Stimulated activated CD8-positive, alpha-beta memory T cell treated with anti-CD3 and anti-CD28 coated beads, Interleukin-15, amount 100 ng/mL, for 24 hours (primary cell): ENCODE measurements at regions not wholly inside any gene's neighbourhood (a gene's known extent, or its start where the extent isn't known, plus 50 kb on each side); places are given as distances from the start of the nearest gene placed in this dataset.

Source experiments
- DNase-seq: peaks from one replicate; pipeline ENCODE4 v3.0.0-alpha.2; 2020; ENCODE audit warnings: low read depth

DNA sequence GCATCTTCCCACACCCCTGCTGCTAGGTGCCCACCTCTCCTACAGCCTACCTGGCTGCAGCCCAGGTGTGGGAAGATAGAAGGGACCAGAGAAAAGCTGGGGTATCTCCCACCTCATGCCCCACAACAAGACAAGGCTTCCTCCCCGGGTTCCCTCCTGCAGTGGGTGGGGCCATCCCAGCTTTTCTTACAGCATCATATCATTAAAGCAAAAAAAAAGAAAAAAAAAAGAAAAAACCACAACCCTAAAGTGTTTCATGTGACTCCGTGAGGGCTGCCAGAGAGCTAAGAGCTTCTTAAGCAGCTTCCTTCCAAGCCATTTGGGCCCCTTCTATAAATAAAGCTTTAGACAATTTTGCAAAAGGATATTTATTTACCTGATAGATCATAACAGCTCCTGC is 455.4 kb upstream of the TSHZ3 start:
- DNase-seq: no peak

DNA sequence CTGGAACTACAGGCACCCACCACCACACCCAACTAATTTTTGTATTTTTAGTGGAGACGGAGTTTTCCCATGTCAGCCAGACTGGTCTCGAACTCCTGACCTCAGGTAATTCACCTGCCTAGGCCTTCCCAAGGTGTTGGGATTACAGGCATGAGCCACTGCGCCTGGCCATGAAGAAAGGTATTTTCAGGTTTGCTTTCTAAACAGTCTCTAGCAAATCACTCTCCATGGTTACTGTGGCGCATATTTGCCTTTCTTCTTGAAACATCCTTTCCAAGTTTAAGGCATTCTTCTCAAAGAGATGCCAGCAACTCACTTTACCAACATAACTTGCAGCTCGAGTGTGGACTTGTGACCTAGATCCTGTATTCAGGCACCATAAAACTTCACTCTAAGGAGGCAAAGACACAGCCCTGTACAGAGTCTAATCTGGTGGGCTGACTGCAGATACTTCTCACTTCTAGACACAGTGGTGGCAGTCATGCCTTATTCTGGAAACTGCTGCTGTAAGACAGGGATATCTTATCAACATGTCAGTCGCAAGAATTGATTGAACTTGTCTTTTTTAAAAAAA is 461.4 kb upstream of the TSHZ3 start:
- DNase-seq: no peak

DNA sequence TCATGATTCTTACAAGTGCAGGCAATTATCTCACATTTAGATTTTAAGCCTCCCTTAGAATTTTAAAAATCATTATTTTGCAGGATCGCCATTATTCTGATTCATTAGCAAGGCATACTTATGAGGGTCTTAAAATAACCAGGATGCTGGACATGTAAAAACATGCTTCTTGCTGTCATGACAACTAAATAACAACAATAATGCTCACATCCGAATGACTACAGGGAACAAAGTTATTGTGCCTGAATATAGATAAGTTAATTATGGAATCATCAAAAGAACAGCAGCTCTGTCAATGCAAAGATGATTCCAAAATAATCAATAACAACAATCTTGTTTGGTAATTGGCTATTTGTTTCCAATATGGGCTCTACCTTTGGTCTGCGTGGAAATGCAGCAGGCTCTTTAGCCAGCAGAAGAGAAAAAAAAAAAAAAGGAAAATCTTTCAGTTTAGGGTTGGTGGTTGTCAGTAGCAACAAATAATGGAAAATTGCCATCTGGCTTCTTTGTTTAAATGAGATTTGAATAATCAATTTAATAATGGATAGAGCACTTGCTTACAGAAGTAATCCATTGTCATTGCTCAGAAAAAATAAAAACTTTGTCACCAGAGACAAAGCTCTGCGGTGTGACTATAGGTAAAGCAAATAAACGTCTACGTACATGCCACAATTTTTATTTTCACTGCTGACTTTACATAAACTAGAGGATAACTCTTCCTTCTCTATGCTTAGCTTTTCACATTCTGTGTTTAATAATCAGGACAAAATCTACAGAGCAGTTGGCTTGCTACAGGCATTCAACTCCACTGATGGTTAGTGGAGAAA is 468.9 kb upstream of the TSHZ3 start:
- no peak for DNase-seq

DNA sequence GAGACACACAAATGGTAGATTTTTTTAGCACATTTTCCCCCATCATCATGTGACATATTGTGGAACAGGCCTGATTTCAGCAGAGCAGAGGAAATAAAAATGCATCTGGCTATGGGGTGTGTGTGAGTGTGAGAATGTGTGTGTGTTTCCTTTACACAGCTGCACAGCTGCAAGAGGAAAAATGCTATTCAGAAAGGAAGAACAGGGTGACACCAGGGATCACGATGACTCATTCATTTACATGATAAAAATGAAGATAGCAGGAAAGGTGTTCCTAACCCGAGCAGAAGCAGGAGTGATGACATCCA is 469.5 kb upstream of the TSHZ3 start:
- DNase-seq: no peak

DNA sequence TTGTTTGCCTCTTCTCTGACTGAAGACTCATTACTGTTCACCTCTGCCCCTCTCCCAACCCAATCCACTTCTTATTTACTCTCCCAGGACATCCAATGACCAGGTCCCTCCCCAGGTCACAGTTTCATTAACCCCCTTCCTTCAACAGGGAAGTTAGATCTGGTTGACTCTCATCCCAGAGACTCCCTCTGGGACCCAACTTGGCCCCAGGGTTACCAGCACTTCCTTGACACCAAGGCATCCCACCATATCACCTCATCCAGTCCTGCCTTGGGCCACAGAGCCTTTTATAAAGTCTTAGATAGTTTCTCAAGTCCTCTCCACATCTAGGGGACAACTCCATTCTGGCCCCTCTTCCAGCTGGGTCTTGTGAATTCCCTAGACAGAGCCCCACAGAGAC is 470.6 kb upstream of the TSHZ3 start:
- DNase-seq: no peak

DNA sequence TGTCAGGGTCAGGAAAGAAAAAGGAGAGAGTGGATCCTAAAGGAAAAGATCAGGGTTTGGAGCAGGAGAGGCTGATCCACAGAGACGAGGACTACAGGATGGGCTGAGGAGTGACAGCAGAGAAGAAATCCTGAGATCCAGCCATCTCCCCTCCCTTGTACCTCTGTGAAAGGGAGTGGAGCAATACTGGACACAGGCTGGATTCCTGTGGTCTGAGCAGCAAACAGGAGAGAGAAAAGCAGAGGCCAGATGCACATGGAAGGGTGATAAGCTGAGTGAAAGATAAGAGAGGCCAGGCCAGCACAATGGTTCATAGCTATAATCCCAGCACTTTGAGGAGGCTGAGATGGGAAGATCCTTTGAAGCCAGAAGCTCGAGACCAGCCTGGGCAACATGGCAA is 472.1 kb upstream of the TSHZ3 start:
- DNase-seq: no peak

DNA sequence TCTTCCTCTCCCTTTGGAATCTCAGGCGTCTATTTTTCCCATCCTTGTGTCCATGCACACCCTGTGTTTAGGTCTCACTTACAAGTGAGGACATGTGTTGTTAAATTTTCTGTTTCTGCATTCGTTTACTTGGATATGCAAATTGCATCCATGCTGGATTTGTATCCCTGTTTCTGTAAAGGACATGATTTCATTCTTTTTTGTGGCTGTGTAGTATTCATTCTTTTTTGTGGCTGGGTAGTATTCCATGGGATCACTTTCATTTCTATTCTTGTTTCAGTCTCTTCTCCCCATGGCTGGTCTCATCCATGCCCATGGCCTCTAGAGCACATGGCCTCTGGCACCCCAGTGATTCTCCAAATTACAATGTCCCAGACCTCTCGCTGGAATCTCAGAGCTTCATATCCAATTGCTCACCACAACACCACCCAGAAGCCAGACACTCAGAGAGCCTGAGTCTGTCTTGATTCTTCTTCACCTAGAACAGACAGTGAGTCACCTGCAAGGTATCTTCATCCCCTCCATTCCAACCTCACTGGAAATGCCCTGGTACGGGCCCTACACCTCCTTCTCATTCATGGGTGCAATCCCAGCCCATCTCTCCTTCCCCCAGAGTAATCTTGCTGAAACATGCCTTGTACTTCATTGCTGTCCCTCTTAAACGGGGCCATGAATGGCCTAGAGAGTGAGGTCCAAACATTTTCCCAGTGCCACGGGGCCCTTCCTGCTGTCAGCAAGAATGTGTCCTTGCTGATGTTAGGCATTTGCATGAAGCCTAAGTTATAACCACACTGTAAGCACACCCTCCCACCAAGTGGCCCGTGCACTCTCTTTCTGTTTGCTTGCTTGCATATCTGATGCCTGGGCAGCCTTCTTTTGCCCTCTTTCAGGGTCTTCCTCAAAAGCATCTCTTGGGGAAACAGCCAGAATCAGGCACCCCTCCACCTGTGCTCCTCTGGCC is 476.2 kb upstream of the TSHZ3 start:
- DNase-seq: no peak

DNA sequence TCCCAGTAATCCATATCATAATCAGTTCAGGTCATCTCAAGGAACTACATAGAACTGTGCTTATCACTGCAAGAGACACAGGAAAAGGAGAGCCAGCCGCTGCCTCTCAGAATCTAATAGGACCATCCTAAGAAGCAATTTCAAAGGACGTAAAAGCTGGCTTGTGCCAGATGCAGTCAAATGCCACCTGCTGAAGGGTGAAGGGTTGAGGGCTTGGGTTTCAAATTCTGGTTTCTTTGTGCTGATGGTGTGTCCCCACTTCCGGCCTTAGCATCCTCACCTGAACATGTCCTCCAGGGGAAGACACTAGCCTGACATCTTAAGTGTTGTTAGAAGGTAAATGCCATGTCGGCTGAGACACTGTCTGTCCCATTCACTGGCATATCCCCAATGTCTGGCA is 477.1 kb upstream of the TSHZ3 start:
- DNase-seq: no peak

DNA sequence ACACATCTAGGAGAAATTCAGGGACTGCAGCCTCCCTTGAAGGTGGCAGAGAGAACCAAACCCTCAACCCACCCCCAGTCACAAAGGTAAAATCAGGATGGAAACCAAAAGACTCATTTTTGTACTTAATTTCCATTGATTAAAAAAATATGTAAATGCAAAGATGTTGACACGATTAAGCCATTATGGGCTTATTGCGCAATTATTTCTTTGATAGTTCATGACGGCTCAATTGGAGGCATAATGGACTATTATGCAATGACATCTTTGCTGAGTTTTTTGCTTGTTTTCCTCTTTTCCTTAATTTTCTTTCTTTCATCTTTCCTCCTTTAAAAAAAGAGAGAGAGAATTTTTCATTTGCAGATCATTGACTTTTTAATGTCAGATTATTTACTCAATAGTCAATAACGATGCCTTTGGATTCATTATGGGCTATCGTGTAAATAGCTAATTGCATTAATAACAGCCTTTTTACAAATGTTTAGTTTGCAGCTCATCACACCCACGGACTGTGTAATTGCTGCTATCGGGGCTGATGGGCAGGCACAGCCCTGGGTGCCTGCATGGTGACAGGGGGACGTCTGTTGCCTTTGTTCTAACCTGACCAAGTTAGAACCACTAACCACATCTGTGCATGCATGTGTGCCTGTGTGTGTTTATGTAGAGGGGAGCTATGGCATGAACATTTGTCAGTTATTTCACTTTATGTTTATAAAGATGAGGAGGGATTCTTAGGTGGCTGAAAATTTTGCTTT is 482.4 kb upstream of the TSHZ3 start:
- DNase-seq: no peak

DNA sequence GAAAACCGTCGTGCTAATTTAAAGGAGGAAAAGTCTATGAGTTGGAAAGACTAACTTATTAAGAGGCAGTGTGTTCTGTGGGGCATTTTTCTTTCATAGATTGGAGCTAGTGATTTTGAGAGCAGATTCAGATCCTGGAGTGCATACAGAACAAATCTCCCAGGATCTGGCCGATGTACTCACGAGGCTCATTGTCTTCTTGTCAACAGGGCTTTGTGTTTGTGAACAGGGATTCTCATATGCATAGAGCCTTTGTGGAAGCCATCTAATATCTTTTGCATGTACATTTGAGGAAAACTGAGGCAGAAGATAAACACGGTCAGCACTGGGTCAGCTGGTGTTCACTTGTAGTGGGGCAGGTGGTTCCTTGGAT is 482.9 kb upstream of the TSHZ3 start:
- no peak for DNase-seq

DNA sequence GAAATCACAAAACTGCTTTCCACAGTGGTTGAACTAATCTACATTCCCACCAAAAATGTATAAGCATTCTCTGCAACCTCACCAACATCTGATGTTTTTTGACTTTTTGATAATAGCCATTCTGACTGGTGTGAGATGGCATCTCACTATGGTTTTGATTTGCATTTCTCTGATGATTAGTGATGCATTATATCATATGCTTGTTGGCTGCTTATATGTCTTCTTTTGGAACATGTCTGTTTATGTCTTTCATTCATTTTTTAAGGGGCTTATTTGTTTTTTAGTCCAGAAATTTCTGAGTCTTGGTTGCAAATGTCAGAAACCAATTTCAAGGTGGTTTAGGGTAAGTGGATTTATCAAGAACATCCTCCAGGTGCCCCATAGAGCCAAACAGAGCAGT is 484.8 kb upstream of the TSHZ3 start:
- no peak for DNase-seq

DNA sequence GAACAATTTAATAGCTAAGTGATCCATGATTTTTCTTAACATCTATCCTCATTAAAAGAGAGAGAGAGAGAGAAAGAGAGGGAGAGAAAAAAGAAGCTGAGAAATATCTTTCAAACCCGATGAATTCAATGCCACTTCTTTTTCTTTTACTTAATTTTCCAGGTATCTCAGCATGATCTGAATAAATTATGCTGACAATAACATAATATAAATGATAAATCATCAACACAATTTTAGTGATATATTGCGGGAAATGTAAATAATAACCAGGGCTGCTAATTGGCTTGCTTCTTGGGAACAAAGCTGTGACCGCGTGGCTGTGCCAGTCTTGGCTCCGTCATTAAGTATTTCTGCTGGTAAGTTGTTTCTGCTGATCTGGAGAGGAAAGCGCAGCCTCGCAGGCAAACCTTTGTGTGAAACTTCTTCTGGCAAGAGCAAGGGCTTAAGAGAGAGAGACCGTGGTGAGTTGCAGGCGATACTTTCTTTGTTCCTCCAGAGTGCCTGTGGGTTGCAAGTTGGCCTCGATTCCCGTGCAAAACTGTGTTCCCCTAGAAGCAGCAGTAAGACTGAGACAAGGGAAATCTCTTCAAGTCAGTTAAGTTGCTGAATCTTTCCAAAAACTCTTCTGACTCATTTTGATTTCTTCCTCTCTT is 489.1 kb upstream of the TSHZ3 start:
- no peak for DNase-seq

DNA sequence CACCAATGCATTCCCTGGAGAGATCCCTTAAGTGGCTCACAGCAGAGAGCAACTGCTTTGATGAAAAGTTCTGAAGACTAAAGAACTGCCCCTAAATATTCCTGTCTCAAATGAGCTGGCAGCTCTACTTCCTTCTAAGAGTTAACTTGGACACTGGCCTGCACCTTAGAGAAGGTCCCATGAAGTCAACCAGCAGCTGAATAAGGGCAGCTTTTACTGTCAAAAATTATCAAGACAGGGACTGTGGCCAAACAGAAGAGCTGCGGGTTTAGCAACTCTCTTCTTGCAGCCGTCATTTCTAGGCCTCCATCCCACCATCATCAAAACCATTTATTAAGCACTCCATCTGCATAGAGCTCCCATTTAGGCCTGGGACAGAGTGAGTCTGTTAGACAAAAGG is 491.1 kb upstream of the TSHZ3 start:
- no peak for DNase-seq

DNA sequence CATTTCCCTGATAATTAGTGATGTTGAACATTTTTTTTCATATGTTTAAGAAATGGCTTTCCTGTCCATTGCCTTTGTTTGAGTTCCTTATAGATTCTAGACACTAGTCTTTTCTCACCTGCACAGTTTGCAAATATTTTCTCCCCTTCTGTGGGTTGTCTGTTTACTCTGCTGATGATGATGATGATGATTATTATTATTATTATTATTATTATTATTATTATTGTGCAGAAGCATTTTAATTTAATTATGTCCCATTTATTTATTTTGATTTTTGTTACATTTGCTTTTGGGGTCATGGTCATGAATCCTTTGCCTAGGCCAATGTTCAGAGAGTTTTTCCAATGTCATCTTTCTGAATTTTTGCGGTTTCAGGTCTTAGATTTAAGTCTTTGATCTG is 492.5 kb upstream of the TSHZ3 start:
- no peak for DNase-seq

DNA sequence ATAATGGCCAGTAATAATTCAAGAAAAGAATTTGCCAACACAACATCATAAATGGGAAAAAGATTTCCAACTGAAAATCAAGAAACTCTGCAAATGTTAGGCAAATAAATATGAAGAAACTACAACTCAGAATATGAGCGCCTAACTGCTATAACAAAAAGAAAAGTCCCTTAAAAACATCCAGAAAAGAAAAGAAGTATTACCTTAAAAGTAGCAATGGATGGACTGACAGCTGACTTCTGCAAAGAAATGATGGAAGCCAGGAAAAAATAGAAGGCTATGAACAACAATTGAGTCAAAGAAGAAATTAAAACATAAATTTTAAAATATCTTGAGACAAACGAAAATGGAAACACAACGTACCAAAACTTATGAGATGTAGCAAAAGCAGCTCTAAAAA is 482.3 kb upstream of the ZNF507 start:
- DNase-seq: no peak

DNA sequence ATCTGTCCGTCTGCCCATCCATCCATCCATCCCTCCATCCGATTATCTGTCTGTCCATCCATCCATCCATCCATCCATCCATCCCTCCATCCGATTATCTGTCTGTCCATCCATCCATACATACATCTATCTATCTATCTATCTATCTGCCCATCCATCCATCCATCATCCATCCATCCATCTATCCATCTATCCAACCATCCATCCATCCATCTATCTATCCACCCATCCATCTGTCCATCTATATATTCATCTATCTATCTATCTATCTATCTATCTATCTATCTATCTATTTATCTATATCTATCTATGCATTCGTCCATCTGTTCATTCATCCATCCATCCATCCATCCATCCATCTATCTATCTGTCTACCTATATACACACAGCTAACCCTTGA is 471.1 kb upstream of the ZNF507 start:
- DNase-seq: no peak

DNA sequence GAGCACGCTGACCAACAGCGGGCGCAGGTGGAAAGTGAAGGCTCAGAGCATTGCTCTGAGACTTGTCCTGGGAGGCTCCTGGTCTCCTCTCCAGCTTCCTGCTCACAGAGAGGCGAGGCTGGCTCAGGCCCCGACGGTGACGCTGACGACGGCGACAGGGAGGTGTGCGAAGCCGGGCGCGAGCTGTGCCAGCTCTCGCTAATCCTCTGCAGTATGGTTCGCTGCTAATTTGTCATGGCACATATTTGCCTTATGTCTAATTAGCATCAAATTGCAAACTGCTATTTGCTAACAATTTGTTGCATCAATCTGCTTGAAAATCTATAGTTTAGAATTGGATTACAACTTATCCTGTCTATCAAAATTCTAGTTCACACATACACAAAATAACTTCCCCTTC is 469.8 kb upstream of the ZNF507 start:
- DNase-seq: no peak

DNA sequence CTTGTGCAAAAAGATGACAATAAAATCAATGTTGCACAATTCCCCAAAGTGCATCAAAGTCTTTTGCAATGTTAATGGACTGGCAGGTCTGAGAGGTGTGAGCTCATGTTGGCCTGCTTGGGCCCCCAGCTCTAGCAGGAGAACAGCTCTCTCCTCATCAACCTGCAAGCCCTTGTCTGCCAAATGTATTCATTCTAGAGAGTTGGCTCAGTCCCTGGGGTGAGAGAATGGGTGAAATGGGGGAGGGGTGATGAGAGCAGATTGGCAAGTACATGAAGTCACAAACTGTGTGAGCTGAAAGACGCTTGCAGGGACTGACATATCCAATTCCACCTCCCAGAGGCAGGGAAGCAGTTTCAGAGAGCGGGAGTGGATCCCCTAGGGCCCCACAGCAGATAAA is 465.1 kb upstream of the ZNF507 start:
- no peak for DNase-seq

DNA sequence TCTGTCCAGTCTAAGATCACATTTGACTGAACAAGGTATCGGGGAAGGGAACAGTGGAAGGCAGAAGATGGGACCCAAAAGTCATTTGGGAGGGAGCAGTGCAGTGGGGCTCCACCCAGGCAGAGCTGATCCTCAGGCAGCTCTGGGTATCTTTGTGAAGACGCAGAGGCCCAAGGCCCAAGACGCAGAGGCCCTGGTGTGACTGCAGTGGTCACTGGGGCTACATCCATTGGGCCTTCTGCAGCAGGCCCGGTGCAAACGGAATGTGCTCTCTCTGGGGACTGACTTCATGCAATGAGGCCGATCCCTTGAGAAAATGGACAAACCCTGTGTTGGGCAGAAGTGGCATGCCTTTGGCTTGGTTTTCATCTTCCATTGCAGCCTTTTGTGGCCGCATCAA is 463.4 kb upstream of the ZNF507 start:
- no peak for DNase-seq

DNA sequence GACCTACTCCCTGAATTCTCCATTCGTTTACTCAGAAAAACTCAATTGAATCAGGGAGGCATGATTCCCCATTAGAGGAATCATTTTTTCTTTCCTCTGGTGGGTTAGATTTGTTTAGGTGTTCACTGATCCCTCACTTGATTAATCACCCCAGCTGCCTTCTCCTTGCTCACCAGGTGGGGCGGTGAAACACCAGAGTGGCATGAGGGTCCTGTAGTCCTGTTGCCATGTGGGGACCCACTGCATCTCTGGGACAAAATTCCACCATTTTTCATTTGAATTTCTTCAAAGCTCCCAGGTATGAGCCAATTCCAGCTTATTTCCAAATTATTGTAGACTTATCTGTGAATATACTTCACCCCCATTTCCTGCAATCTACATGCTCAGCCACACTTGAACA is 462.7 kb upstream of the ZNF507 start:
- no peak for DNase-seq

DNA sequence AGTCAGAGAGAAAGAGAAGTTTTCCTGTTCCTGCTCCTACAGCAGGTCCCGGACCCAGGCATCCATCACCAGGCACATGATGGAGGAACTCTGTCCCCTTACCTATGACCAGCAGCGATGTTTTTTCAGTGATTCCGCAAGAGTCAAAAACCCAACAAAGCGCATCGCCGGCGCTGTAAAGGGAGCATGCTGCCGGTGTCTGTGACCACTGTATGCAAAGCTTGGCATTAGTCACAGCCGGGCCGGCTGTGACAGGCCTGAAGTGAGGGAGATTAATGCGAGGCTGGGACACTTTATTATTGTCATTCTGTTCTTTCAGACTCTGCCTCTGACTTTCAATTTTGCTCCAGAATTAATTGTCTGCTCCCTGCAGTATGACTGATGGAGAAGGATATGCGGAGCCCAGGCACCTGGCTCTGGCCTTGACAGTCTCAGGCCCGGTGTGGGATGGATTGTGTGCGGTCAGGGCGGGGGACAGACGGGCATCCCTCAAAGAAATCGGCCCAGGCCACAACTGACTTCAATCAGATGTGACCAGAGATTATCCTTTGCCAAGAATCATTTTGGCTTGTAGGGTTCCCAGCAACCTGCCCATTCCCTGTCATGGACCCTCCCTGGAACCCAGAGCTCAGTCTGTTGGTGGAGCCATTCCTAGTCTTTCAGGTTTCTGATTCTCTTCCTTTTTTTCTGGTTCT is 462.0 kb upstream of the ZNF507 start:
- DNase-seq: no peak
